HAP-1 (cell line): ENCODE measurements at regions not wholly inside any gene's neighbourhood (a gene's known extent, or its start where the extent isn't known, plus 50 kb on each side); places are given as distances from the start of the nearest gene placed in this dataset.

ENCODE experiments used
- DNase-seq, 2 experiments: peaks; one replicate each; pipeline ENCODE4 v3.0.0-alpha.2; 2016 to 2020; ENCODE audit warnings: low spot score in 2 of 2
- H3K27me3 ChIP-seq: fragments of 250-450 bp; sonication (Bioruptor Pico); 2 replicates; pipeline ENCODE4 v1.5.1; 2020; ENCODE audit warnings: low read depth, mild to moderate bottlenecking, moderate library complexity
- H3K36me3 ChIP-seq: fragments of 250-450 bp; sonication (Bioruptor Pico); replicated peaks from 2 replicates; pipeline ENCODE4 v1.5.1; 2020; ENCODE audit warnings: mild to moderate bottlenecking
- H3K4me1 ChIP-seq: fragments of 250-450 bp; sonication (Bioruptor Pico); 2 replicates; pipeline ENCODE4 v1.5.1; 2020; ENCODE audit warnings: mild to moderate bottlenecking
- H3K4me3 ChIP-seq: fragments of 250-450 bp; sonication (Bioruptor Pico); 2 replicates; pipeline ENCODE4 v1.5.1; 2020; ENCODE audit warnings: mild to moderate bottlenecking, moderate library complexity
- H3K9me3 ChIP-seq: fragments of 250-450 bp; sonication (Bioruptor Pico); 2 replicates; pipeline ENCODE4 v1.5.1; 2020; ENCODE audit warnings: mild to moderate bottlenecking, moderate library complexity
- in situ Hi-C: fragments of 300-500 bp; cut with MboI; formaldehyde crosslinking; loops from 3 replicates; pipeline ENCODE4 v1.14.3; 2020; ENCODE audit warnings: low sequenced_read_pairs, inconsistent platforms, mixed read lengths

DNA sequence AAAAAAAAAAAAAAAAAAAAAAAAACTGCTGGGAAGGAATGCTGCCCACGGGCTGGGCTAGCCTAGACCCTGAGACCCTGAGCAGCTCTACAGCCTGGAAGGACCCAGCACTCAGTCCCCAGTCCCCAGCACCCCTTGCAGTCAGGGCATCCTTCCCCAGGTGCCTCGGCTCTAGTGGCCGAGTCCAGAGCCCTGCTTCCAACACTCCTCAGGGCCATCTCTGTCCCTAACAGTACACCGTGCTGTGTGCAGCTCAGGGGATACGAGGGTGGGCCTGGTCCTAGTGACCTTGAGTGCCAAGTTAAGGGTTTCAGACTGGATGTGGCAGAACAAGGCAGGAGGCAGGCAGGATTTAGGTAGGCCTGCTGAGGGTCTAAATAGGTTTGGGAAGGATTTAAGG lies 50.2 kb upstream of the LRP8 start:
- Histone ChIP-seq H3K9me3 (no peaks in the 10 kb centered on the region), H3K4me1 (peaks cover 3% of the 10 kb centered on the region; the same call in 1 of the 2 replicates), H3K4me3 (no peak overlapping the region), H3K27me3 (peaks cover 21% of the 10 kb centered on the region), H3K36me3 (no peaks in the 10 kb centered on the region)
- peak in 1 of 2 experiments; percentile 5 for DNase-seq
- in situ Hi-C loops: loop anchor here (5.0 kb wide), 1 partner anchor 41 kb away; no protein-coding TSS in a partner anchor

DNA sequence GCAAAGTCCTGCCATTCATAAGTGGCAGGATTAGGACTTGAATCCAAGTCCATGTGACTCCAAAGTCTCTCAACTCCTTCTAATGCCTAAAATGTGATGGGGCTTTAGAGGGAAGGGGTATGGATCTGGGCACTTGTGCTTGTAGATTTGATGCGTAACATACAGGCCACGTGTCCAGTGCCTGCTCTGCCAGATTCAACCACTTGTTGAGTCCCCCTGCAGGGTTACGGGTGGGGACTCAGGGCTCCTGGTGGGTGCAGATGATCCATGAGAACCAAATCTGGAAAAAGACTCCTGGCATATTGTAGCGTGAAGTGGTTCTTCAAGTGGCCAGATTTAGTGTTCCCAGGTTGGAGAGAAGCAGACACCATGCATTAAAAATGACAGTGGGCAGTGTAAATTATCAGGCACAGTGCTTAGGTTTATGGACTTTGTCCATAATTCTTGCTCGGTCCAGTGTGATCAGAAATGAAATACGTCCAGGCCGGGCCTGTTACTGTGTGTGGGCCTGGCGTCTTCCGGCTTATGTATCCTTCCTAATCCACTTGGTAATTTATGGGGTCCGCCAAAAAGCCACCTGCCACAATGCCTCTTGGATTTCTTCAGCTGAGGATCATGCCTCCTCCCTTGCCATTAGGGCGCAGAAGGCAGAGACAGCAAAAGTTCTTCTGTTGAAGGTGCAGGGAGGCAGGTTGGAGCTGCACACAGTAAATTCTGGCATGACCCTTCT lies 51.2 kb upstream of the LRP8 start:
- in situ Hi-C loops: loop anchor here (5.0 kb wide), 1 partner anchor 42 kb away; no protein-coding TSS in a partner anchor
- Histone ChIP-seq H3K4me3 (no peak overlapping the region), H3K9me3 (no peaks in the 10 kb centered on the region), H3K36me3 (no peaks in the 10 kb centered on the region), H3K4me1 (peaks cover 3% of the 10 kb centered on the region; the same call in 1 of the 2 replicates), H3K27me3 (peaks cover 23% of the 10 kb centered on the region)
- DNase-seq: no peak

DNA sequence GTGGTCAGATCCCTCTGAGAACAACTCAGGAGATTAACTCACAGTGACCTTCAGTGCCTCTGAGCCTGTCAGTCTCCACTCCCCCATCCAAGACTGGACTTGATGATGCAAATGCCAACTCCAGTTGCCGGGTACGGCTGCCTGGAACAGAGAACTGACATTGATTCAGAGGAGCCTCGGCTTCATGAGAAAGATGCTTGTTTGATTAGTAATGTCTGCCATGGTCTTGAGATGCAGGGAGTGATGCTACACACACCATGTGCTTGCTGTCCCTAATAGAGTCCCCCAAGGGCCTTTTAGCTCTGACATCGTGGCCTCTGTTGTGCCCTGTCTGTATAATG lies 51.8 kb upstream of the LRP8 start:
- in situ Hi-C loops: loop anchor here (5.0 kb wide), 1 partner anchor 42 kb away; no protein-coding TSS in a partner anchor

DNA sequence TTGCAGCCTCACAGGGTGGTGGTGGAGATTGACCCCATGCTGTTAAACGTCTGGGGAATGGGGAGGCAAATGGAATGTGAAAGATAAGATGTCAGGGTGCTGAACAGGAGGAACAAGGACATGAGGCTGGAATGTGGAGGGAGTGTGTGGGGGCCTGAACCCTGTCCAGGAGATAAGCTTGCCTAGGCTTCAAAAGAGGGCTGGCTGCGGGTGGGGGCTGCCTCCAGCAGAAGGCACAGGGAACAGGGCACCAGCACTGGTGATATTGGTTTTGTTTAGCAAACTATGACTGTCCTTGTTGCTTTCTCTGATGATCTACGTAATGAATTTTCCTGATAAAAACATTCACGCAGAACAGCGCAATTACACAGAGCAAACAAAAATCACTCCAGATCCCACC lies 52.4 kb upstream of the LRP8 start:
- peaks cover 23% of the 10 kb centered on the region for H3K27me3 ChIP-seq
- no peaks in the 10 kb centered on the region for H3K36me3 ChIP-seq
- DNase-seq: no peak
- in situ Hi-C loops: no loop called here
- no peaks in the 10 kb centered on the region for H3K9me3 ChIP-seq
- H3K4me1 ChIP-seq: peaks cover 3% of the 10 kb centered on the region; the same call in 1 of the 2 replicates
- no peak overlapping the region for H3K4me3 ChIP-seq

More for the DNA sequence above, 51.8 kb upstream of the LRP8 start:
- DNase-seq: no peak
- H3K36me3 ChIP-seq: no peaks in the 10 kb centered on the region
- H3K9me3 ChIP-seq: no peaks in the 10 kb centered on the region
- peaks cover 23% of the 10 kb centered on the region for H3K27me3 ChIP-seq
- H3K4me1 ChIP-seq: peaks cover 3% of the 10 kb centered on the region; the same call in 1 of the 2 replicates
- H3K4me3 ChIP-seq: no peak overlapping the region

DNA sequence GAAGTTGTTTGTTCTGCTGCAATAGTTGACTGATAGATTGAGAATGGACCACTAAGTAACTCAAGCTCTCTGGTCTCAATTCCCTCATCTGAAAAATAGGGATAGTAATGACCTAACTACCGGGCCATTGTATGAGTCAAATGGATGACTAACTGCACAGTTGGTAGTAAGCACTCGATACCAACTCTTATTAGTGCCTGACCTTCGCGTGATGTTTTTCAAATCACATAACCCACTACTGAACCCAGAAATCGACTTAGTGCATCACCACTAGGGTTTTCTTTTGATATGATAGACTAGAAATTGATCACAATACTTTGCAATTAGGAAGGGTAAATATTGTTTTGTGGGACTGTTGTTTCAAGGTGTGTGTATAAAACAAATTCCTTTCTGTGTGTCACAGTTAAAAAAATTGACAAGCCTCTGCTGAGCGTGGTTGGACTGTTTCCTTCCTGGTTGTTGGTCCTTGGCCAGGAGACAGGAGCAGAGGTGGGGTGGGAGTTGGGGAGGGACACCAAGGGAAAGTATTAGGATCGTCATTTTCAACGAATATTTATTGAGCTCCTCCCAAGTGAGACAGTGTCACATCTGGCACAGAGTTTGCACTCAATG lies 54.0 kb upstream of the LRP8 start:
- Histone ChIP-seq H3K36me3 (no peaks in the 10 kb centered on the region), H3K9me3 (no peaks in the 10 kb centered on the region), H3K27me3 (peaks cover 23% of the 10 kb centered on the region), H3K4me1 (peaks cover 3% of the 10 kb centered on the region; the same call in 1 of the 2 replicates), H3K4me3 (no peak overlapping the region)
- no peak for DNase-seq
- in situ Hi-C loops: no loop called here

DNA sequence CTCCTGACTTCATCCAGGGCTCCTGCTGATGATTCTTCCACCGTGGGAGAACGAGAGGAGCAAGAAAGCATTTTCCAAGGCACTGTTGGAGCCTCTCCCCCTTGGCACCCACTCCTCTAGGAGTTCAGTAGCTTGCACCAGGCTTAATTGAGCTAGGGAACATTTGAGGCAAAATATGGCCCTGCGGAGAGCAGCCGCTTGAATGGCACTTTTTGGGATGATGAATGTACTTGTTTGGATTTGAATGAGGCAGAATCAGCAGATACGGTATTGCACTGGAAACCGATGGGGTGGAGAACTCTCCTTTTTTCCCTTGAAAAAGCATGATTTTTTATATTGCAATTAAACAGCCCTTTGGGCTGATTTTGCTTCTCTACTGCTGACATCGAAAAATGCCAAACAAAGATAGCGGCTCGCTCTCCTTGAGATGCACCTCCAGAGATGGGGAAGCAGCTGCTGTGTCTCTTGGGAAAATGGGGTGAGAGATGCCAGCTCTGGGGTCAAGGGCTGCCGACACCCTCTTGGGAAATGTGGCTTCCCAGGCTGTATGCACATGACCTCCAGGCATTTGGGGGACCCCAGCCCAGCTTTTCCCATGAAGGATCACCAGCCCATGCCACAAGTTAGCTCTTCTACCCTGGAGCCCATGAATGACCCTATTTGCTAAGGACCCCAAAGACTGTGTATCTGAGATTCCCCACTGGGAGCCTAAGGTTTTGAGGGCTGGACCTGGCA lies 55.4 kb upstream of the LRP8 start:
- in situ Hi-C loops: no loop called here

DNA sequence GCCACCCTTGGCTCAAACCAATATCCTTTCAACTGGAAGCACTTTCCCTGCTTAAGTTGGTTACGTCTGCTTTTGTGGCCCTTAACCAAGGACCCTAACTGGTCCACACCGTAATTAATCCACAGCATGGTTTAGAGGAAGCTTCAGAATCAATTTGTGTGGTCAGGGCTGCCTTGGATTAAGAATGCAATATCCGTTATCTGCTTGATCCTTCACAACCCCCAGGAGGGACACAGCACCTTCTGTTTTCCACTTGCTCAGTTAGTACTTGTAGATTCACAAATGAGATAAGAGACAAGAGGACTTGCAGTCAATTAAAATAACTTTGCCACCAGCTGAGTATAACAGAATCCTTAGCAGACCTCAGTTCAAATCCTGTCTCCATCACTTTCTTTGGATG lies 56.9 kb upstream of the LRP8 start:
- in situ Hi-C loops: no loop called here

More for the DNA sequence above, 55.4 kb upstream of the LRP8 start:
- Histone ChIP-seq H3K36me3 (no peaks in the 10 kb centered on the region), H3K4me3 (no peak overlapping the region), H3K27me3 (peaks cover 23% of the 10 kb centered on the region), H3K9me3 (0 out of 2 replicates have a peak, but pooled peaks cover 2% of the 10 kb centered on the region), H3K4me1 (no peaks in the 10 kb centered on the region)
- DNase-seq: no peak

DNA sequence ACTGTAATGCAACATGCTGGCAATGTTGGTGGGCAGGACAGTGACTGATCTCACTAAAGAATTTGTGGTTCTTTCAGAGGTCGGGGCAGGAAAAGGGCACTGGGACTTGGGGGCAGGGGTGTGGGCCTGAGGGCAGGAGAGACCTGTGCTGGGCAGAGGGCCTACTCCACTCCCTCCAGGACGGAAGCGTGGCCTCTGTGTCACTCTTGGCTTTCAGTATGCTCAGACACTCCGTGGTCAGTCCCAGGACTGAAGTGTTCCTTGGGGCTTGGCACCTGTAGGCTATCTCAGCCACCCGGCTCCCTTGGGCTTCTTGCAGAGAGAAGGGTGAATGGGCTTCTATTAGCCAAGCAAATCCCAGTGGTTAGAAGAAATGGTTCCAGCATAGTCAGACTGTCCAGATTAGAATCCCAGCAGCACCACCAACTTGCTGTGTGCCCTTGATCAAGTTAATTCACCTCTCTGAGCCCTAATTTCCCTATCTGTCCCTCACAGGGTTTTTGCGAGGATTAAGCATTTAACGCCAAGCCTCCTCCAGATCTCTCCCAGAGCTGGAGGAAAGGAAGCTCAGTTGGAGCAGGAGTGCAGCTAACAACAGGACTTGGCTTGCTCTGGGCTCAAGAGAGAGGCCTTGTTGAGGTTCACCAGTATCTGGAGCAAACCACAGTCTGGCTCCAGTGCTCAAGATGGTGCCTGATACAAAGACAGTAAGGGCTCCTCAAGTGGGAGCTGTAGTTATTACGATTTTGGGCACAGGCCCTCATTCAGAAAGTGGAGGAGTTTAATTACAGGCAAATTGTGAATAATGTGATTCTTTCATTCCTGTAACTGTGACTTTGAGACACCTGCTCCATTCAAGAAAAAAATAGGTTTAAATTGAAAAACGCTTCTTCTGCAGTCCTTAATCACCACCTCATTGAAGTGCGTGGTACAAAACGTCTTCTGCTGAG lies 57.7 kb upstream of the LRP8 start:
- H3K9me3 ChIP-seq: 0 out of 2 replicates have a peak, but pooled peaks cover 2% of the 10 kb centered on the region
- no peak overlapping the region for H3K4me3 ChIP-seq
- in situ Hi-C loops: no loop called here
- H3K36me3 ChIP-seq: no peaks in the 10 kb centered on the region
- no peak for DNase-seq
- H3K27me3 ChIP-seq: peaks cover 19% of the 10 kb centered on the region
- no peaks in the 10 kb centered on the region for H3K4me1 ChIP-seq

More for the DNA sequence above, 56.9 kb upstream of the LRP8 start:
- no peak for DNase-seq
- no peak overlapping the region for H3K4me3 ChIP-seq
- H3K27me3 ChIP-seq: peaks cover 23% of the 10 kb centered on the region
- no peaks in the 10 kb centered on the region for H3K4me1 ChIP-seq
- H3K9me3 ChIP-seq: 0 out of 2 replicates have a peak, but pooled peaks cover 2% of the 10 kb centered on the region
- no peaks in the 10 kb centered on the region for H3K36me3 ChIP-seq

DNA sequence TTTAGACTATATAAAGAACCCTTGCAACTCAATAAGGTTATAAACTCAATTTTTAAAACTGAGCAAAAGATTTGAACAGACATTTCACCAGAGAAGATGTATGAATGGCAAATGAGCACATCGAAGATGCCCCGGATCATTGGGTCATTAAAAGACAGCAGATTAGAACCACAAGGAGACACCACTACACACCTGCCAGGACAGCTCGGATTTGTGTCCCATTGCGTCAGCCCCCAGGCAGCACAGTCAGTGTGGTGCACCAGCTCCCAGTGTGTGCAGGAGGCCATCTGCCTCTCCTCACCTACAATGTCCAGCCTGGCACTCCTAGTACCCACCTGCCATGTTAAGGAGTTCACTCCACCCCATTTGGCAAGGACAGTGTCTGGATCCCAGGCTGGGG lies 61.1 kb upstream of the LRP8 start:
- no peak for DNase-seq
- H3K9me3 ChIP-seq: 0 out of 2 replicates have a peak, but pooled peaks cover 2% of the 10 kb centered on the region
- H3K36me3 ChIP-seq: no peaks in the 10 kb centered on the region
- H3K4me1 ChIP-seq: no peaks in the 10 kb centered on the region
- no peak overlapping the region for H3K4me3 ChIP-seq
- no peaks in the 10 kb centered on the region for H3K27me3 ChIP-seq
- in situ Hi-C loops: no loop called here

DNA sequence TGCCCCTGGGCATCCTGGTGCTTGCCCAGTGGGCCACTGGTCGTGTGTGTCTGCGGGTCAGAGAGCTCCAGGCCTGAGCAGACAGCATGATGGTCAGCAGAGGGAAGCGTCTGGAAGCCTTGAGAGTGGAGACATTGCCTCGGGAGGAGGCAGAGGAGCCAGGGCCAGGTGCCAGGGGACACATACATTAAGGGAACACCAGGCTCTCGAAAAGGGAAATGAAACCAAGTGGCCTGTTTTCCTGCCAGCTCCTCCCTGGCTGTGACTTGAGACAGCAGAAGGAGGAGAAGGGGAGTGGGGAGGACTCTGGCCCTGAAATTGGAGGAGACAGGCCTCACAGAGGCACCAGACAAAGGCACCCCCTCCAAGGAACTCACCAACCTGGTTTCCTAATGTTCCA lies 62.4 kb upstream of the LRP8 start:
- Histone ChIP-seq H3K36me3 (no peaks in the 10 kb centered on the region), H3K27me3 (no peaks in the 10 kb centered on the region), H3K4me3 (no peak overlapping the region), H3K4me1 (no peaks in the 10 kb centered on the region), H3K9me3 (0 out of 2 replicates have a peak, but pooled peaks cover 2% of the 10 kb centered on the region)
- no peak for DNase-seq
- in situ Hi-C loops: loop anchor here (5.0 kb wide), 1 partner anchor 113 kb away; no protein-coding TSS in a partner anchor

DNA sequence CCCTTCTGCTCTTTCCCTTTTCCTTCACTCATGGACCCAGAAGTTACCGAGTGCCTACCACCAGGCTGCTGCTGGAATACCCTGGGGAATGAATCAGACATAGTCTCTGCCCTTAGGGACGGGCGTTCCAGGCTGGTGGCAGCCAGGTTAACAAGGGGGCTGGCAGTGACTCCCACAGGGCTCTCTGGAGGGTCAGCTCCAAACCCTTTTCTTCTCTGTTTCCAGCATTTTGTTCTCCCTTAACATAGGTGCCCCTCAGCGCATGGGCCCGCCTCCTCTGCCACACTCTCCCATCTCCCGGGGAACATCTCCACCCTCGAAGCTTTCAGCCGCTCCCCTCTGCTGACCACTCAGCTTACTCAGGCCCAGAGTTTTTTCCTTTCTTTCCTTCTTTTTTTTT lies 62.9 kb upstream of the LRP8 start:
- no peaks in the 10 kb centered on the region for H3K36me3 ChIP-seq
- H3K9me3 ChIP-seq: 0 out of 2 replicates have a peak, but pooled peaks cover 2% of the 10 kb centered on the region
- DNase-seq: no peak
- H3K4me1 ChIP-seq: no peaks in the 10 kb centered on the region
- no peak overlapping the region for H3K4me3 ChIP-seq
- H3K27me3 ChIP-seq: 0 out of 2 replicates have a peak, but pooled peaks cover under 1% of the 10 kb centered on the region
- in situ Hi-C loops: loop anchor here (5.0 kb wide), 1 partner anchor 113 kb away; no protein-coding TSS in a partner anchor

DNA sequence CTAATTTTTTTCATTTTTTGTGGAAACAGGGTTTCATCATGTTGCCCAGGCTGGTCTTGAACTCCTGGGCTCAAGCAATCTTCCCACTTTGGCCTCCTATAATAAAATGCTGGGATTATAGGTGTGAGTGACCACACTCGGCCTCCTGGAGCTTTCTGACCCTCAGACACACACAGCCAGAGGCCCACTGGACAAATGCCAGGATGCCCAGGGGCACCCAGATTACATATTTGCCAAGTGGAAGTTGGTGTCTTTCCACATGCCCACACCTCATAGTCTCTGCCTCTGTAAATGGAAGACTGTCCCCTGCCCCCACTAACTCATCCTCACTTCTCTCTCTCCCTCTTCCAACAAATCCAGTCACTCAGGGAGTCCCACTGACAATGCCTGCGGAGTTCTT lies 63.4 kb upstream of the LRP8 start:
- Histone ChIP-seq H3K4me1 (no peaks in the 10 kb centered on the region), H3K4me3 (no peak overlapping the region)
- in situ Hi-C loops: loop anchor here (5.0 kb wide), 1 partner anchor 114 kb away; no protein-coding TSS in a partner anchor

More for the DNA sequence above, 63.4 kb upstream of the LRP8 start:
- 0 out of 2 replicates have a peak, but pooled peaks cover 2% of the 10 kb centered on the region for H3K9me3 ChIP-seq
- DNase-seq: no peak
- no peaks in the 10 kb centered on the region for H3K36me3 ChIP-seq
- 0 out of 2 replicates have a peak, but pooled peaks cover 5% of the 10 kb centered on the region for H3K27me3 ChIP-seq
